ENCODE measurements at regions not wholly inside any gene's neighbourhood (a gene's known extent, or its start where the extent isn't known, plus 50 kb on each side); places are given as distances from the start of the nearest gene placed in this dataset.

- TF ChIP-seq POLR2A (IDR thresholded peaks at IDR 0.05): no peak
- TF ChIP-seq CTCF (IDR thresholded peaks at IDR 0.05): no peak
- TF ChIP-seq POLR2AphosphoS5 (IDR thresholded peaks at IDR 0.05): no peak
These were observed 287.7 kb downstream of the ZIC4 start for GRCh38 chr3:147118611-147119010.

All from gastroesophageal sphincter (tissue), 3 donors.